ENCODE measurements at regions not wholly inside any gene's neighbourhood (a gene's known extent, or its start where the extent isn't known, plus 50 kb on each side); places are given as distances from the start of the nearest gene placed in this dataset.

DNA sequence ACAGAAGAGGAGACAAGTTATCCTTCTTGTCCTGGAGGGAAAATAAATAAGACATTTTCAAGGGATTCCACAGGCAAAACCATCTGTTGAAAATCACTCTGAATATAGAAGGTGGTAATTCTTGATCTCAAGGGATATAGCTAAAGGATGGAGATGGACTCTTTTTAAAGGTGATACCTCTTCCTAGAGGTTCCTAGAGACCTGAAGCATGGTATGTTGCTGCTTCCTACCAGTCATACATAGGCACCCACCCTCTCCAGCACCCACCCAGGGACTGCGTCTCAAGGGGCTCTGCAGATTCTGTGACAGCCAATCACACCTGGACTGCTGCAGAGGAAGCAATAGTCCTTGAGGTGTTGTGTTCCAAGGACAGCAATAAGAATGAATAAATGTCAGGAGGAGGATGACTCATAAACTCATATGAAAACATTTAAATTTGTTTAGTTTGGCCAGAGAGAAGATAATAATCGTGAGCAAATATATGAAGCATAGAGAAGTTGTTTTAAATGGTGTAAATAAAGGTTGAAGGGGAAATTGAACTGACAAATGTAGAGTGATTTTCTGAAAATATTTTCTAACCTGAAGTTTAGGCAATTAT is 741.6 kb upstream of the CBLB start:
- no peak for DNase-seq (ENCODE audit: low read depth in 2 of 2)

GRCh38 chr3:106611116-106611515 is 742.3 kb upstream of the CBLB start:
- no peak for DNase-seq (ENCODE audit: low read depth in 2 of 2)

GRCh38 chr3:106611841-106612240 is 743.0 kb upstream of the CBLB start:
- DNase-seq (ENCODE audit: low read depth in 2 of 2) = no peak

DNA sequence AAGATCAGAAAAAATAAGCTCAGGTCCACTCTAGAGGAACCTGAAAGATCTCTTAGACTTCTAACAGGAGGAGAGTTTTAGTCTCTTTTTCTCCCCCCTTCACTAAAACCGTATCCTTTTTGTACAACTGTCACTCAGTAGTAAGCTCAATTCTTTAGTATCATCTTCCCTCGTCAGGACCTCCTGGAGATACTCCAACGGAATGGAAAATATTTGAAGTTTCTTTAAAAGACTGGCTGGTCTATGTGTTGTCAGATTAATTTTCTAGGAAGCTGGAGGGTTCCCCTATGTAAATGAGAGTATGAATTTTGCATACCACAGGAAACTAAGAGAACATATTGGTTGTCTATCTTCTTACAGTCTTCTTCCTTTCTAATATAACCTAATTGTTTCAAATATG is 747.7 kb upstream of the CBLB start:
- DNase-seq (ENCODE audit: low read depth in 2 of 2) = no peak

DNA sequence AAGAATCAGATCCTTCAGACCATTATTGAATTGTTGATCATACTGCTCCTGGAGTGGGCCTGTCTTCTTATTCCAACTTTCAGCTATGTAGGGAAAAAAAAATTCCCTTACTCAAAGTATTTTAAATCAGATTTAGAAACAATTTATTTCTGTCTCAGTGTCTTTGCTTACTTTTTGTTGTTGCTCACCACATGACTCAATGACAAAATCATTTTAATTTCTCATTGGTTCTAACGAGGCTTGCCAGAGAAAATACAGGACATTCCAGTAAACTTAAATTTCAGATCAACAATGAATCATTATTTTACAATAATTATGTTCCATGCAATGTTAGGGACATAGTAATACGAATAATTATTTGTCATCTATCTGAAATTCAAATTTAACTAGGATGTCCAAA is 748.5 kb upstream of the CBLB start:
- no peak for DNase-seq (ENCODE audit: low read depth in 2 of 2)

GRCh38 chr3:106620646-106621045 is 751.8 kb upstream of the CBLB start:
- no peak for DNase-seq (ENCODE audit: low read depth in 2 of 2)

DNA sequence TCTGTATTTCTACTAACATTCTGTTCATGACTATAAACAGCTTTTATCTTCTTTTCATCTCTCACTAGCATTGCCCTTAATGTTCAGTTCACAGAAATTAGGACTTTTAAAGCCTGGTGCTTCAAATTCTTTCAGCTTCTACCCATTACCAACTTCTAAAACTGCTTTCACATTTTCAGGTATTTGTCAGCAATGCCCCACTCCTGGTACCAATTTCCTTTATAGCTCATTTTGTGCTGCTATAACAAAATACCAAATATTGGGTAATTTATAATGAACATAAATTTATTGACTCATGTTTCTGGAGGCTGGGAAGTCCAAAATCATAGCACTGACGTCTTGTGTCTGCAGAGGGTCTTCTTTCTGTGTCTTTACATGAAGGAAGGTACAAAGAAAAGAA is 753.1 kb upstream of the CCDC54 start:
- DNase-seq (ENCODE audit: low read depth in 2 of 2) = no peak

DNA sequence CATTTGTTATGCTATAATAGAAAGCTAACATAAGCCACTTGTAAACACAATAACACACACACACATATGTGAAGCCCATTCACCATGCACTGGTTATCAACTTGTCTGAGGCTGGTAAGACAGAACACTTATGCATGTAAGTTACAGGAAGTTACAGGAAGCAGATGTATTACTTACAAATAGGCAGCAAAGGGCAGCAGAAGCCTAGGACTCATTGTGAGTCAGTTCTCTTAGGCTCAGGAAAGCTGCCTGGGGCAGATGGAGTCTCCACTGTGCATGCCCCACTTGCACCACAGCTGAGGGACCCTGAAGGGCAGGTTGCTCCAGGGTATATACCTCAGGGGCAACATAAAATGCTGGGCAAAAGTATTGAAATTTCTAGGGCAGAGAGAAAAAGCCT is 748.8 kb upstream of the CCDC54 start:
- DNase-seq (ENCODE audit: low read depth in 2 of 2) = no peak

- no peak for DNase-seq (ENCODE audit: low read depth in 2 of 2)
These were observed 747.9 kb upstream of the CCDC54 start for GRCh38 chr3:106629215-106629832.

DNA sequence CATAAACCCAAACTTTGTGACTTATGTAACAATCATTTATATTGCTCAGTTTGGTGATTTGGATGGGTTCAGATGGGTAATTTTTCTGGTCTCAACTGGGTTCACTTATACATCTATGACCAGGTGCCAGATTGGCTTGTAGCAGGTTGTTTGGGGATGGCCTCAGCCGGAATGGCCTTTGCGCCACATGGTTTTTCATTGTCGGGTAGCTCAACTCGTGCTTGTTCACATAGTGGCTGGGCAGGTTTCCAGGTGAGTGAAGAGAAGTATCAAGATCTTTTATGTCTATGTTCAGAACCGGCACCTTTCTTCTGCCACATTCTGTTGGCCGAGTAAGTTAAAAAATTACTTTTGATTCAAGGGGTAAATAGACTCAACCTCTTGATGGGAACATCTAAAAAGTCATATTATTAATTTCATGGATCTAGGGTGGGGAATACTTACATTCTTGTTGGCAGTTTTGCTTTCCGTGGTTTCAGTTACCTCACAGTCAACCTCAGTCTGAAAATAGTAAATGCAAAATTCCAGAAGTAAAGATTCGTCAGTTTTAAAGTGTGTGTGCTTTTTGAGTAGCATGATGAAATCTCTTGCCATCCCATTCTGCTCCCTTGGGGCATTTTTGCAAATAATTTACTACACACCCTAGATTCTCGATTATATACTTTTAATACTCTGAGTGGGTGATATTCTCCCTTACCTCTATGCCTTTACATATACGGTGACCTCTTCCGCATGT is 745.7 kb upstream of the CCDC54 start:
- no peak for DNase-seq (ENCODE audit: low read depth in 2 of 2)

DNA sequence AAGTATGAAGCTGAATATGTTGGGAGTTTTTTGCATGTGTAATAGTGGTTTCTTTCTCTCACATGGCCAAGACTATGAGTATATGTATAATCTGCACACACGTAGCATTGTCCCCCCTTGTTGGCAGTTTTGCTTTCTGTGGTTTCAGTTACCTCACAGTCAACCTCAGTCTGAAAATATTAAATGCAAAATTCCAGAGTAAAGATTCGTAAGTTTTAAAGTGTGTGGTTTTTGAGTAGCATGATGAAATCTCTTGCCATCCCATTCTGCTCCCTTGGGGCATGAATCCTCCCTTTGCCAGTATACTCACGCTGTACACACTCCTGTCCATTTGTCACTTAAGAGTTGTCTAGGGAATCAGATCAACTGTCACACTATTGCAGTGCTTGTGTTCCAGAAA is 742.0 kb upstream of the CCDC54 start:
- DNase-seq (ENCODE audit: low read depth in 2 of 2) = no peak

DNA sequence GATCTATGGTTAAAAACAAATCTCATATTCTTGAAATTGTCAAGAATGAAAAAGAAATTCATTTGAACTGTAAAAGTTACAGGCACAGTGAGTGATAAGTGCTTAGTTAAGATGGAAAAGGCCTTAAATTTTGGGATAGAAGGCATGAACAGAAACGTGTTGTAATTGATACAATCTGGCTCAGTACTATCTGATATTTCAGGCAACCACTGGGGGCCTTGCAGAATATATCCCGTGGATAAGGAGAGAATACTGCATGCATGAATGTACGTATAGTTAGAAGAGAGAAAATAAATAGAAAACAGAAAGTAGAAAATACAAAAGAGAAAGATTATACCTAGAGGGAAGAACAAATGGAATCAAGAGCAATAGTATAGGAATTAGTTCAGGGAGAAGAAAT is 741.4 kb upstream of the CCDC54 start:
- DNase-seq (ENCODE audit: low read depth in 2 of 2) = no peak

DNA sequence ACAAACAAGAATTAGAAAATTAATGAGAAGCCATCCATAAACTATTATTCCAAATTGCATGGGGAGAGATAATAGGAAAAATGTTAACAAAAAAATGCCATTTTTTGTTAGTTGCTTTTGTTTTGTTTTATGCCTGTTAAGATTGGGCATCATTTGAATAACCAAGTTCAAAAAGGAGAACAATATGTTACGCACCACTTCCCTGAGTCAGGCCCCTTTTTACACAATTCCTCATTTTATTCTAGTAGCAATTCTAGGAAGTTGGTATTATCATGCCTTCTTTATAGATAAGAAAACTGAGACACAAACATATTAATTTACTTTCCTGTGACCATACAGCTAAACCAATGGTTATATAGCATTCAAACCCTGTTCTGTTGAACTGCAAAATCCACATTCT is 736.9 kb upstream of the CCDC54 start:
- no peak for DNase-seq (ENCODE audit: low read depth in 2 of 2)

GRCh38 chr3:106642161-106642560 is 735.1 kb upstream of the CCDC54 start:
- no peak for DNase-seq (ENCODE audit: low read depth in 2 of 2)

DNA sequence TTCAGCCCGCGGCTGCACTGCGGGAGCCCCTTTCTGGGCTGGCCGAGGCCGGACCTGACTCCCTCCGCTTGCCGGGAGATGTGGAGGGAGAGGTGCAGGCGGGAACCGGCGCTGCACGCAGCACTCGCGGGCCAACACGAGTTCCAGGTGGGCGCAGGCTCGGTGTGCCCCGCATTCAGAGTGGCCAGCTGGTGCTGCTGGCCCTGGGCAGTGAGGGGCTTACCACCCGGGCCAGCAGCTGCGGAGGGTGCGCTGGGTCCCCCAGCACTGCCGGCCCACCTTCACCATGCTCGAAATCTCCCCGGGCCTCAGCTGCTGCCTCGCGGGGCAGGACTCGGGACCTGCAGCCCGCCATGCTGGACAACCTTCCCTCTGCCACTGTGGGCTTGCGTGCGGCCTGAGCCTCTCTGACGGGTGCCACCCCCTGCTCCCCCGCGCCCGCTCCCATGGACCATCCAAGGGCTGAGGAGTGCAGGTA is 733.5 kb upstream of the CCDC54 start:
- no peak for DNase-seq (ENCODE audit: low read depth in 2 of 2)

DNA sequence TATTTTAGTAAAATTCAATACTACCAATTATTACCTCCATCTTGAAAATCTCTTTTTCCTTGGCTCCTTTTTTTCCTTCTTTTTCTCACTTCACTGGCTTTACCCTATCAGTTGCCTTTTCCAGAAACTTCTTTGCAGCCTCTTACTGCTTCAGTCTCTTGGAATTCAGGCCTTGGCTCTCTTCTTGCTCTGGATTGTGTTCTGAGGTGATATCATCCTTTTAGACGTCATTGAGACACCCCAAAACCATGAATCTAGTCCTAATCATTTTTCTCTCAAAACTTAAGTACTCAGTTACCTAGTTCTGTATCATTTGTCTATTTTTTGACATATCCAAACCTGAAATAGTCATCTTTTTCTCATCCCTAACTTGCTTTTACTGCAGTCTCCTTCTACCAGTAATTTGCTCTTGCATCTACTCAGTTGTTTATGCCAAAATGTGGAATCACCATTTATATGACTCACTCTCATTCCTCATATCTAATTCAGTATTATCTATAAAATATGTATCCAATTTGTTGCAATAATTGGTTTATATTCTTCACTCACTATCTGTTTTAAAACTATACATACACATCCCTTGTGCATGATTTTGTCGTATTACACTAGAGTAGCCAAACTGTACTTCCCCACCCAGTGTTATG is 703.2 kb upstream of the CCDC54 start:
- no peak for DNase-seq (ENCODE audit: low read depth in 2 of 2)

- no peak for DNase-seq (ENCODE audit: low read depth in 2 of 2)
These were observed 701.8 kb upstream of the CCDC54 start for GRCh38 chr3:106675451-106675850.

- no peak for DNase-seq (ENCODE audit: low read depth in 2 of 2)
These were observed 698.4 kb upstream of the CCDC54 start for GRCh38 chr3:106678657-106679390.

DNA sequence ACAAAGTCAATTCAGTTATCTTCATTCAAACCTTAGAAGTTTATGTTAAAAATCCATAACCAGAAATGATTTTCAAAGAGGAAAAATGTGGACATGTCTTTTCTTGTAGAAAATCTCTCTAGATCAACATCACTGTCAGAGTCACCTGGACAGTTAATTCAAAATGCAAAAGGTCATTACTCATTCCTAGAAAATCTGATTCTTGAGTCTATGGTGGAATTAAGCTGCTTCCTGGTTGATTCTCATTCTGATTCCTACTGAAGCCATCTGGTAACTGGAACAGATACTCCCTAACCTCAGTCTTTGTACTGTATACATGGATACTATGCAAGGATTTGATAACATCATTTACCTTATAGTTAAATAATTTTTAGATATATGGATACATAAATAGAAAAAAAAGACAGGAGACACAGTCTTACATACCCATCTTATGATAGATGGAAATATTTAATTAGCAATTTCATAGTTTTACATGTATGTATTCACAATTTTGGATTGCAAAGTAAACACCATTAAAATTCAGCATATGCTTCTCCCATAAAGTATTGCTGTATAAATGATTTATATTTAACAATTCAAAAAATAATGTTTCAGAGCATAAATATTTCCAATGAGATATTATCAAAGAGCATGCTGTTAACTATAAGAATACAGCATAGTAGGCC is 693.2 kb upstream of the CCDC54 start:
- no peak for DNase-seq (ENCODE audit: low read depth in 2 of 2)

DNA sequence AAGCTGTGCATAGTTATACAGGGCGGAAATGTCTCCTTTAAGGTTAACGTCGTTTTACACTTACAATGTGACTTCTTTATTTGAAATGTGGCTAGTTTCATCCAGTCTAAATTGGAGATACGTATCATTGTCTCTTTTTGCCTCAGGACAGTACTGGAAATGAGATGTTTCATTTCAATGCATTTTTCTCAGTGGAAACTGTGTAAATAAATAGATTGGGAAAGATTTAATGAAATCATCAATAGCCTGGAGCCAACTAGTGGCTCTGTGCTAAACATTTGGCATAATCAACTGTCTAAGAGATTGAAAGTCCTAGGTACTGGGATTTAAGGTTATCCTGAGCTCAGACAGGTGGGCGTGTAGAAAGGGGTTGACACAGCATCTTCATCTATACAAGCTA is 691.5 kb upstream of the CCDC54 start:
- no peak for DNase-seq (ENCODE audit: low read depth in 2 of 2)

DNA sequence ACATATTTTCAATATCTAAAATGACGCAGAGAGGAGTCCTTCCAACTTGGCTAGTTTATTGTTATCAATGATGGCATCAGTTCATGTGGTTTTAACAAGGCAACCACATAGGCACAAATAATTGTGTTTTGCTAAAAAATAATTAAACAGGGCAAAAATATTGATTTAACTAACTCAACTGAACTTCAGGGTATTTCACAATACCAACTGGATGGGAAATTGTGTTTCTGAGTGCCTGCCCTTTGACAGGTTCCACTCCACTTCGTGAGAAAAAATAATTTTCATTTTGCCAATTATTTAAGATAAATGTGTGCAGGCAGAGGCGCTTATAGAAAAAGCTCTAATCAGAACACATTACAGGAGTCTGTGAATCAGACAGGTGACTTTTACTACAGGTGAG is 689.3 kb upstream of the CCDC54 start:
- no peak for DNase-seq (ENCODE audit: low read depth in 2 of 2)

GRCh38 chr3:106688464-106688863 is 688.8 kb upstream of the CCDC54 start:
- no peak for DNase-seq (ENCODE audit: low read depth in 2 of 2)

Data from stimulated activated CD4-positive, alpha-beta T cell treated with anti-CD3 and anti-CD28 coated beads, Interleukin-4, amount 100 ng/mL, for 48 hours (primary cell).